ENCODE measurements at regions not wholly inside any gene's neighbourhood (a gene's known extent, or its start where the extent isn't known, plus 50 kb on each side); places are given as distances from the start of the nearest gene placed in this dataset.

- TF ChIP-seq TAF1 (IDR thresholded peaks at IDR 0.05; ENCODE audit: borderline replicate concordance, low read depth, low read length) (no peak), POLR2AphosphoS5 (IDR thresholded peaks at IDR 0.05; ENCODE audit: low read depth, low read length) (no peak), POLR2A (IDR thresholded peaks at IDR 0.05; ENCODE audit: low read depth, low read length) (no peak)
- no peak for FAIRE-seq
- no peak for DNase-seq (ENCODE audit: insufficient read length)
These were observed 95.7 kb downstream of the FOXL1 start for GRCh38 chr16:86673956-86674453.

GRCh38 chr16:86676254-86676670 is 97.9 kb downstream of the FOXL1 start:
- no peak for FAIRE-seq
- no peak for TF ChIP-seq TAF1 (IDR thresholded peaks at IDR 0.05; ENCODE audit: borderline replicate concordance, low read depth, low read length)
- no peak for DNase-seq (ENCODE audit: insufficient read length)

GRCh38 chr16:86679490-86679889 is 101.1 kb downstream of the FOXL1 start:
- FAIRE-seq, result no peak
- TF ChIP-seq POLR2A (IDR thresholded peaks at IDR 0.05; ENCODE audit: low read depth, low read length), result no peak
- no peak for DNase-seq (ENCODE audit: insufficient read length)

GRCh38 chr16:86680162-86680561 is 101.8 kb downstream of the FOXL1 start:
- FAIRE-seq (no peak), DNase-seq (ENCODE audit: insufficient read length) (no peak)
- no peak for TF ChIP-seq TAF1 (IDR thresholded peaks at IDR 0.05; ENCODE audit: borderline replicate concordance, low read depth, low read length)
- no peak for TF ChIP-seq POLR2AphosphoS5 (IDR thresholded peaks at IDR 0.05; ENCODE audit: low read depth, low read length)
- no peak for TF ChIP-seq POLR2A (IDR thresholded peaks at IDR 0.05; ENCODE audit: low read depth, low read length)

- DNase-seq (ENCODE audit: insufficient read length) (no peak), FAIRE-seq (no peak)
- no peak for TF ChIP-seq TAF1 (IDR thresholded peaks at IDR 0.05; ENCODE audit: borderline replicate concordance, low read depth, low read length)
- TF ChIP-seq POLR2AphosphoS5 (IDR thresholded peaks at IDR 0.05; ENCODE audit: low read depth, low read length), result no peak
- no peak for TF ChIP-seq POLR2A (IDR thresholded peaks at IDR 0.05; ENCODE audit: low read depth, low read length)
These were observed 102.3 kb downstream of the FOXL1 start for GRCh38 chr16:86680661-86681030.

GRCh38 chr16:86681031-86681756 is 102.8 kb downstream of the FOXL1 start:
- FAIRE-seq (no peak), DNase-seq (ENCODE audit: insufficient read length) (no peak)
- no peak for TF ChIP-seq POLR2AphosphoS5 (IDR thresholded peaks at IDR 0.05; ENCODE audit: low read depth, low read length)
- TF ChIP-seq TAF1 (IDR thresholded peaks at IDR 0.05; ENCODE audit: borderline replicate concordance, low read depth, low read length), result no peak
- no peak for TF ChIP-seq POLR2A (IDR thresholded peaks at IDR 0.05; ENCODE audit: low read depth, low read length)

GRCh38 chr16:86681757-86682106 is 103.4 kb downstream of the FOXL1 start:
- no peak for TF ChIP-seq TAF1 (IDR thresholded peaks at IDR 0.05; ENCODE audit: borderline replicate concordance, low read depth, low read length)
- TF ChIP-seq POLR2AphosphoS5 (IDR thresholded peaks at IDR 0.05; ENCODE audit: low read depth, low read length), result no peak
- TF ChIP-seq POLR2A (IDR thresholded peaks at IDR 0.05; ENCODE audit: low read depth, low read length), result no peak
- FAIRE-seq (no peak), DNase-seq (ENCODE audit: insufficient read length) (no peak)

GRCh38 chr16:86682219-86682904 is 104.0 kb downstream of the FOXL1 start:
- no peak for FAIRE-seq
- DNase-seq (ENCODE audit: insufficient read length), result no peak
- no peak for TF ChIP-seq POLR2A (IDR thresholded peaks at IDR 0.05; ENCODE audit: low read depth, low read length)
- no peak for TF ChIP-seq POLR2AphosphoS5 (IDR thresholded peaks at IDR 0.05; ENCODE audit: low read depth, low read length)
- TF ChIP-seq TAF1 (IDR thresholded peaks at IDR 0.05; ENCODE audit: borderline replicate concordance, low read depth, low read length), result no peak

GRCh38 chr16:86683441-86684194 is 105.3 kb downstream of the FOXL1 start:
- no peak for TF ChIP-seq POLR2AphosphoS5 (IDR thresholded peaks at IDR 0.05; ENCODE audit: low read depth, low read length)
- no peak for TF ChIP-seq POLR2A (IDR thresholded peaks at IDR 0.05; ENCODE audit: low read depth, low read length)
- no peak for TF ChIP-seq TAF1 (IDR thresholded peaks at IDR 0.05; ENCODE audit: borderline replicate concordance, low read depth, low read length)
- FAIRE-seq, result no peak
- no peak for DNase-seq (ENCODE audit: insufficient read length)

- TF ChIP-seq TAF1 (IDR thresholded peaks at IDR 0.05; ENCODE audit: borderline replicate concordance, low read depth, low read length), result no peak
- TF ChIP-seq POLR2A (IDR thresholded peaks at IDR 0.05; ENCODE audit: low read depth, low read length), result no peak
- TF ChIP-seq POLR2AphosphoS5 (IDR thresholded peaks at IDR 0.05; ENCODE audit: low read depth, low read length), result no peak
- DNase-seq (ENCODE audit: insufficient read length), result no peak
- no peak for FAIRE-seq
These were observed 106.7 kb downstream of the FOXL1 start for GRCh38 chr16:86685076-86685475.

- FAIRE-seq (no peak), DNase-seq (ENCODE audit: insufficient read length) (no peak)
- TF ChIP-seq POLR2AphosphoS5 (IDR thresholded peaks at IDR 0.05; ENCODE audit: low read depth, low read length), result no peak
- TF ChIP-seq TAF1 (IDR thresholded peaks at IDR 0.05; ENCODE audit: borderline replicate concordance, low read depth, low read length), result no peak
- TF ChIP-seq POLR2A (IDR thresholded peaks at IDR 0.05; ENCODE audit: low read depth, low read length), result no peak
These were observed 112.6 kb downstream of the FOXL1 start for GRCh38 chr16:86690970-86691369.

GRCh38 chr16:86692426-86692825 is 114.1 kb downstream of the FOXL1 start:
- TF ChIP-seq POLR2AphosphoS5 (IDR thresholded peaks at IDR 0.05; ENCODE audit: low read depth, low read length) (no peak), POLR2A (IDR thresholded peaks at IDR 0.05; ENCODE audit: low read depth, low read length) (no peak), TAF1 (IDR thresholded peaks at IDR 0.05; ENCODE audit: borderline replicate concordance, low read depth, low read length) (no peak)
- FAIRE-seq (no peak), DNase-seq (ENCODE audit: insufficient read length) (no peak)

All from GM12892 (cell line).